ENCODE measurements at regions not wholly inside any gene's neighbourhood (a gene's known extent, or its start where the extent isn't known, plus 50 kb on each side); places are given as distances from the start of the nearest gene placed in this dataset.

- peak overlapping the region; percentile 44 for H3K27ac Mint-ChIP-seq
- no peak overlapping the region for H3K4me3 Mint-ChIP-seq
- no peaks in the 10 kb centered on the region for H3K36me3 Mint-ChIP-seq
- H3K27me3 Mint-ChIP-seq (ENCODE audit: low read depth), result no peaks in the 10 kb centered on the region
- H3K4me1 Mint-ChIP-seq, result peaks cover 20% of the 10 kb centered on the region
- TF ChIP-seq CTCF (IDR thresholded peaks at IDR 0.05; ENCODE audit: unreplicated experiment), result no peak
- H3K9me3 Mint-ChIP-seq, result no peaks in the 10 kb centered on the region
- DNase-seq (ENCODE audit: low spot score in 2 of 2, unreplicated experiment in 2 of 2), result no peak
Measured at GRCh38 chr6:92763274-92763584, 656.1 kb downstream of the EPHA7 start.

- Mint-ChIP-seq H3K9me3 (no peaks in the 10 kb centered on the region), H3K36me3 (no peaks in the 10 kb centered on the region), H3K27me3 (ENCODE audit: low read depth) (no peaks in the 10 kb centered on the region), H3K4me3 (no peak overlapping the region), H3K27ac (peak overlapping the region; percentile 44), H3K4me1 (peaks cover 20% of the 10 kb centered on the region)
- no peak for DNase-seq (ENCODE audit: low spot score in 2 of 2, unreplicated experiment in 2 of 2)
- no peak for TF ChIP-seq CTCF (IDR thresholded peaks at IDR 0.05; ENCODE audit: unreplicated experiment)
Measured at GRCh38 chr6:92762443-92763273, 656.7 kb downstream of the EPHA7 start.

GRCh38 chr6:92759178-92759577 lies 660.2 kb downstream of the EPHA7 start:
- no peak overlapping the region for H3K27ac Mint-ChIP-seq
- no peak for TF ChIP-seq CTCF (IDR thresholded peaks at IDR 0.05; ENCODE audit: unreplicated experiment)

GRCh38 chr6:92757925-92758324 lies 661.4 kb downstream of the EPHA7 start:
- peaks cover 7% of the 10 kb centered on the region for H3K9me3 Mint-ChIP-seq
- peaks cover 11% of the 10 kb centered on the region for H3K4me1 Mint-ChIP-seq
- no peak overlapping the region for H3K4me3 Mint-ChIP-seq
- no peak overlapping the region for H3K27ac Mint-ChIP-seq
- TF ChIP-seq CTCF (IDR thresholded peaks at IDR 0.05; ENCODE audit: unreplicated experiment), result no peak
- DNase-seq (ENCODE audit: low spot score in 2 of 2, unreplicated experiment in 2 of 2), result no peak
- no peaks in the 10 kb centered on the region for H3K36me3 Mint-ChIP-seq
- no peaks in the 10 kb centered on the region for H3K27me3 Mint-ChIP-seq (ENCODE audit: low read depth)

More at GRCh38 chr6:92759178-92759577, 660.2 kb downstream of the EPHA7 start:
- Mint-ChIP-seq H3K4me3 (no peak overlapping the region), H3K27me3 (ENCODE audit: low read depth) (no peaks in the 10 kb centered on the region), H3K9me3 (no peaks in the 10 kb centered on the region), H3K4me1 (peaks cover 19% of the 10 kb centered on the region), H3K36me3 (no peaks in the 10 kb centered on the region)
- DNase-seq (ENCODE audit: low spot score in 2 of 2, unreplicated experiment in 2 of 2), result no peak

GRCh38 chr6:92756912-92757311 lies 662.4 kb downstream of the EPHA7 start:
- Mint-ChIP-seq H3K27me3 (ENCODE audit: low read depth) (no peaks in the 10 kb centered on the region), H3K27ac (no peak overlapping the region), H3K4me3 (no peak overlapping the region), H3K9me3 (peaks cover 17% of the 10 kb centered on the region), H3K36me3 (peaks cover 8% of the 10 kb centered on the region), H3K4me1 (peaks cover 2% of the 10 kb centered on the region)
- DNase-seq (ENCODE audit: low spot score in 2 of 2, unreplicated experiment in 2 of 2), result no peak
- TF ChIP-seq CTCF (IDR thresholded peaks at IDR 0.05; ENCODE audit: unreplicated experiment), result no peak
